ENCODE measurements at regions not wholly inside any gene's neighbourhood (a gene's known extent, or its start where the extent isn't known, plus 50 kb on each side); places are given as distances from the start of the nearest gene placed in this dataset.

DNA sequence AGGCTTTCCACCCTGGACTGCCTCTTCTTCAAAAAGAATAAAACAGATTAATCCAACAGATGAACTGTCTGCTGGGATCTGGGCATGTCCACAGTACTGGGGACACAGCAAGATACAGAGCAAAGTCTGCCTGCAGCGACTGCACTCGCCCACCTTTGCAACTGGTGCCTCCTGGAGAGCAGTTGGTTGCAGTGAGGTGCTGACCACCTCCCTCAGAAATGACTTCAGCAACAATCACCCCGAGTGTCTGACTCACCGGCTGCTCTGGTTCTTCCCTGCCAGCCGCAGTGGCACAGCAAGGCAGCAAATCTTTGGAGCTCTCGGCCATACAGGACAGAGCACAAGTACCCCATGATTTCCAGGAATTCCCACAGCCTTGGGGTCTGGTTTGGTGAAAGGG lies 179.7 kb downstream of the ANAPC1 start:
- no peak for DNase-seq

DNA sequence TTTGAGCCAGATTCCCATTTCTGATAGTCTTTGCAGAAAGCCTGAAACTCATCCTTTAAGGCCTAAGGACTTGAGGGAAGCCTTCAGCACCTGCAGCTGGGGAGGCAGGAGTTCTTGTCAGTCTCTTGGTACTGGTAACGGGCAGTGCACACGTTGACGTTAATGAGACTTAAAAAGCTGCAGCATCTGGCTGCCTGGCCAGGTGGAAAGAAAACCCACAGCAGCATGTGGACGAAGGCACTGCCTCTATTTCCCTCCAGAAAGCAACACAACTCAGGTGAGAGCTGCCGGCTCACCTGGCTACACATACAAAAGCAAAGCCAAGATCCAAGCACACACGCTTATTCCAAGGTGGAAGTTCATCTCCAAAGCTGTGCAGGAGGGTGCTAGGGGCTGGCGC lies 178.8 kb downstream of the ANAPC1 start:
- DNase-seq, result no peak

DNA sequence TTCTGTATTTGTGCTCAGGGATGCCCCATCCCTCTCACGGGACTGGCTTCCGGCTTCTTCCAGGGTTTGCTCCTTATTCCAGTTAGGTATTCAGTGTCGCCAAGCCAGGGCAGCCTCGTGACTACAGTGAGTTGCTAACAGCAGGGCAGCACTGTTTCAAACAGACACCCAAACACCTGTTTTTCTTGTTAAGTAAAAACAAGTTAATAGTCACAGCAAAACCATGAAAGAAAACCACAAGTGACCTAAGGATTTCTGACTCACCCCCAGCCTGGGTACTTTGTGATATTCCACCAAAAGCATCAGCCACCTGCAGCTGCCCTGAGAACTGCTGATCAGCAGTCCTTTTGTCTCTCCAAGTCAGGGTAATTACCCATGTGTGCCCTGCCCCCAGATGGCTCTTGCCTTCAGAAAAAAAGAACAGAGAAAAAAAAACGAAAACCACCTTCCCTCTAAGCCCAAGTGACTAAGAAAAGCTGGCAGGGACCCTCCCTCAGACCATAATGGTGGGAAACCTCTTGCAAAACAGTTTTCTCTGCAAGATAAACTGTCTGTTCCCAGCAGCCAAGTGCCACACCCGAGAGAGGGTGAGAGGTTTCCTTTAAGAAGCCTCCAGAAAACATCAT lies 178.2 kb downstream of the ANAPC1 start:
- peak; percentile 67 for DNase-seq

DNA sequence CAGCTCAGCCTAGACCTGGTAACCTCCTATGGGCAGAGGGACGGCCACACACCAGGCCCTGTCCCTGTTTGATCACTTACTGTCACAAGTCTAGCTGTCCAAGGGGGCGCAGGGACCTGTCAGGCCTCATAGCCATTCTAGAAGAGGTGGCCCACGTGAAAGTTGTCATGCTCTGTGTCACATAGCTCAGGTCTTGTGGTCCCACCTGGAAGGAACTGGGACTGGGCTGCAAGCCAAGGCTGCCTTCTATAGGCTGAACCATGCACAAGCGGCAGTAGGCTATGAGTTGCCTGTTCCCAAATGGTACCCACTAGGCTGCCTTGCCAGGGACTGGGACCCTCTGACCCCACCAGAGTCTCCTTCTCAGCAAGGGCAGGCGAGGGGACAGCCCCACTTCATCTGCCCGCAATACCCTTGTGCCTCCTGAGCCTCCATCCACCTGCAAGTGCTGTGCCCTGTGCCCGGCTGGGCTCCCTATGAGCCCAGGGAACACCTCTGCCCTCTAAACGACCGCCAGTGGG lies 177.5 kb downstream of the ANAPC1 start:
- no peak for DNase-seq

DNA sequence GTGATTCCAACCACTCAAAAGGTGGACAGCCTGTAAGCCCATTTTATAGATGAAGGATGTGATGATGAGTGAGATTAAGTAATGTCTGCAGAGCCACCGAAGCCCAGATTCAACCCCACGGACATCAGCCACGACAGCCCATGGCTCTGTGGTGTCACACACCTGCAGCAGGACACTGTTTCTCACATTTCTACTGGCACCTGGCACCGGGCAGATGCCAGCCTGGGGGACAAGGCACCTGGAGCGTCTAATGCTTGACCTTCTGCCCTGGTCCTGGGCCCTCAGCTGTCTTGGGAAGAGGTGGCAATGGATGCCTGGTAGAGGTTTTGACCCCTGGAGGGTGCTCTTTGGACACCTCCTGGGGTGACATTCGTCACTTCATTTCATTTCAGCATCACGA lies 176.3 kb downstream of the ANAPC1 start:
- no peak for DNase-seq

DNA sequence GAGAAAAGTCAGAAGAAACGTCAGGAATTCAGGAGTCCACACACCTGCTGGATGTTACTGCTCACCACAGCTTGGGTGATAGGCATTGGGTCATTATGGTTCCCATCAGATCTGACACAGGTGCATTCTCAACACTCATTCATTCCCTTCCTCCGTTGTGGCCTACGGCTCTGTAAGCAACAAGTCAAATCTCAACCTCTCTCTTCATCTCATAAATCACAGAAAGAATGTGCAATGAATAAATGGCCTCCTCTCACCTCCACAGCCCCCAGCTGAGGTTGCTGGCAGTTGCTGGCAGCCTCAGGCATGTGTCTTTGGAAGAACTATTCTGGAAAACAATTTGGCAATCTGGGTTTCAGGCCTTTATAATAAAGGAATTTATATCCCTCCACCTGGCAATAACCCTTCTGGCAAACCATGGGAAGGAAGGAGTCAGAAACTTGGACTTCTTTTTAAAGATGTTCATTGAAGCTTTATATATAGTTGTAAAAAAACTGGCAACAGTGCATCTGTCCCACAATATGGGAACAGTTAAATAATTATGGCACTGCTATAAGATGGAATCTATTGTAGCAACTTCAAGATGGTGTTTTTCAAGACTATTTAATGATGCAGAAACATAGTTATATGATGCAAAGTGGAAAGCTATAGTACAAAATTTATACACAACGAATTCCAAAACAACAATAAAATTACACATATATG lies 175.4 kb downstream of the ANAPC1 start:
- no peak for DNase-seq

DNA sequence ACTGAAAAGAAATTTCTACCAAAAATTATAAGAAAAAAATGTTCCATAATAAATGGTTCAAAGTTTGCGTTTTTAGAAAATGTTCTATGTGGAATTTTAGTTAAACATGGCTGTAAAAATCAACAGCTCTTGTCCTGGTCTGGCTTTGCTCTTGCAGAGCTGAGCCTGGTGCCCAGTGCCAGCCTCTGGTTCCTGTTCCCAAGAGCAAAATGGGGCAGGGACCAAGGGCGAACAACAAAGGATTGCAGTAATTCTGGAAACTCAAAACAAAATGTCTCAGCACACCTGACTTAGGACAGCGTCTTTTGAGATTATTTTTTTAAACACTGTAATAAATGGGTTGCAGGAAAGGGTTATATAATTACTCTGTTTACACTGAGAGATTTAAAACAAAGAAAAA lies 174.7 kb downstream of the ANAPC1 start:
- no peak for DNase-seq

DNA sequence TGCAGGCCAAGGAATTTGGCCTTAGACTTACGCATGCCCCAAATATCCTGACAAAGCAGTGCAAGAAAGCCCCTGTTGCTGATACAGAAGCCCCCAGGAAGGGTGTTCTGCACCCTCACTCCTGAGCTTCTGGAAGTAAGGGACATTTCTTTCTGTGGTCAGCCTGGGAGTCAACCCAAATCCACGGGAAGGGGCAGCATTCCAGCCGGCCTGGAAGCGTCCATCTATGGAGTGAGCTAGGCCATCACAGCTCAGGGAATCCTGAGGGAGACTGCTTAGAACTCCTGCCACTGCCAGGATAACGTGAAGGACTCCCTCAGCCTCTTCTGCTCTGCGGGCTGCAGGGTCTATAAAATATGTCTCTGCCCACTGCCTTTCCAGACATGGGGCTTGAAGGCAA lies 173.9 kb downstream of the ANAPC1 start:
- no peak for DNase-seq

DNA sequence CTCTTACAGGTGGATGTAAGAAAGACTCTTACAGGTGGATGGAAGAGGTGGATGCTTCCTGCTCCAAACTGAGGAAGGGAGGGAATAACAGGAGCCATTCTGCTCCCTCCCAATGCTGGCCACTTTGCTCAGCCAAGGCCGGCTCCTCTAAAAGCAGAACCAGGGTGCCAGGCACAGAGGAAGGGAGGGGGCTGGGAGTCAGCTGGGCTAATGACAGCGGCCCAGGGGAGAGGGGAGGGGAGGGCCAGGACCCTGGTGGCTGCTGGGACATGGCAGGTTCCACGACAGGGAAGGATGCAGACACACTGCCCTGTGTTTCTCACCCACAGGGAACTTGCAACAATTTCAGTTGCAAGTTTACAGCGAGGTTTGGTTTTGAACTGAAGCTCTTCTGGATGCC lies 173.4 kb downstream of the ANAPC1 start:
- DNase-seq, result no peak

DNA sequence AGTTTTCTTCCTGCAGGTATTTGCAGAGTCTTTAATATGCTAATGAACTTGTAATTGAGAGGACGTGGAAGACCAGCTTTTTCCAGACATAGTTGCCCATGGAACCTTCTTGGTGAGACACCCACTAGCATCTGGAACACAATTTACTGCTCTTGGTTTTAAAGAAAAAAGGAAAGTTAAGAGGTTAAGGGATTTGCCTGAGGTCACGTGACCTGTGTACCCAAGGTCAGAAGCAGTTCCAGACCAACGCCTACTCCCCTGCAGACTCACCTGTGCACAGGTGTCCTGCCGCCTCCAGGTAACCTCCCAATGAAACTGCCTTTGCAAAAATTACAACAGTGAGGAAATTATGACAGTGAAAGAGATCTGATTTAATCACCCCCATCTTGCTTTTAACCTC lies 172.7 kb downstream of the ANAPC1 start:
- DNase-seq, result no peak

DNA sequence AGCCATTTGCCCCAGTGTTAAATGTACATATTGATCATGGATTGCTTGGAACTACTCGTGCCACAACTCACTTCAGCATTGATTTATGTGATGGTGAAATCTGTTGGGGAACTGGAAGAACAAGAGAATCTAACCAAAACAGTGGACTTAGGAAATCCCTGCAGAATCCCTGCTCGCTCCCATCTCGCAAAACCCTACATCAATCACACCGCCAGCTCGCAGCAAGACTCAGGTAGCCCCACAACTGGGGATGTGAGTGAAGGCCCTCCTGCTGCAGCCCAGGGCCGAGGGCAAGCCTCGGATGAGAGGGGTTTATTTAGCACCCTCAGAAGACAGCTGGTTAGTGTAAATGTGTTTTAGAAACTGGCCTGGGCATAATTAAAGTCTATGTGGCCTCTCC lies 171.6 kb downstream of the ANAPC1 start:
- no peak for DNase-seq

DNA sequence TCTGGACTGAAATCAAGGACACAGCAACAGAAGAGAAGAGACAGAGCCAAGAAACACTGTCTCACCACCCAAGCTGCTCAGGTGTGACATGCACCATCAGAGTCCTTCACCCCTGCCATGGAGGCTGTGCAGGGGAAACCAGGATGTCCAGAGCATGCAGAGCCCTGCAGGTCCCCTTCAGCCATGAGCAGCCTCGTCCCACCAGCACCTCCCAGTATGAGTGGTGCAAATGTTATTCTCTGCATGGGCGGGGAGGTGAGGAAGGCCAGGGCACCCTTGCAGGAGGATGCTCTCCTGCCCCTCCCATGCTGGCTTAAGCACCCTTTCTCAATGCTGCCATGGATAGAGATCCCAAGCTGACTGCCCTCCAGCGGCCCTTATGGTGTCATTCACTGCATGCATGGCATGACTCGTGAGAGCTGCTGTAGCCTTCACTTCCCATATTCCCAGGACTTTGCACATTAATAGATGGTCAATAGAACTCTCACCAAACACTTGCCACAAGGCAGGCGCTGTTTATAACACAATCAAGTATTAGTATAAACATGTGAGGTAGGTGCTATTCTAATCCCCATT lies 171.0 kb downstream of the ANAPC1 start:
- no peak for DNase-seq

DNA sequence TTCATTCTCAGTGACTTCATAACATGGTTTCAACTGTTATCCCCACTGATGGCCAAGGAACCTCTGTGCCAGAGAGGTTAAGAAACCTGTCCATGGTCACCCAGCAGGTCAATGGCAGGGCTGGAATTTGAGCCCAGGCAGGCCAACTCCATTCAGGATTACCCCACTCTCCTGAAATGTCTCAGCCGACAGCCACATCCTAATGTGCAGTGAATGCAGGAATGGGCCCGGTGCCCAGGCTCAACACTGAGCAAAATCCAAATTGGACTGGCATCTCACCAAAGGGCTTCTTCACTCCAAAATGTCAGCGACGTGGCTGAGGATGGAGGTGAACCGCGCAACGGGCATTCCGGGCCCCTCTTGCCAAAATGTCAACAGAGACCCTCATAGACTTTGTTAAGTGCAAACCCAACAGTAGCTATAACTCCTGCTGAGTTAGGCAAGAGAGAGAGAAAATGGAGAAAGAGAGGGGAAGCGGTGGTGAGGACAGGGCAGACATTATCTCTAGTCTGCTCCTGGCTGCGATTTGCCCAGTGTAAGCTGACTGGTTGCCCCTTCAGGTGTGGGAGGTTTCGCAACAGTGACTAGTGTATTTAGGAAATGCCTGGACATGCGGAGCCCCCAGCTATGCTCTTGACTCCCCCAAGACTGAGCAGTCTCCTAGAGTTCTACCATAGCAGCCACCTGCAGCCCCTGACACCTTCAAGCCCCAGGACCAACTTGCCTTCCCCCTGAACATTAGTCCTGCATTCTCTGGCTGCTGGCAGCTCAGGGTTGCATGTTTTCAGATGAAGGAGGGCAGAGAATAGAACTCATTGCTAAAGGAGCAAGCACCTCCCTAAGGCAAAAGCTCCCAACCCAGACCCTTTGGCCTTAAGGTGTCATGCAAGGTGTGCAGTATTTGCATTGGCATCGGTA lies 167.7 kb downstream of the ANAPC1 start:
- DNase-seq, result no peak

DNA sequence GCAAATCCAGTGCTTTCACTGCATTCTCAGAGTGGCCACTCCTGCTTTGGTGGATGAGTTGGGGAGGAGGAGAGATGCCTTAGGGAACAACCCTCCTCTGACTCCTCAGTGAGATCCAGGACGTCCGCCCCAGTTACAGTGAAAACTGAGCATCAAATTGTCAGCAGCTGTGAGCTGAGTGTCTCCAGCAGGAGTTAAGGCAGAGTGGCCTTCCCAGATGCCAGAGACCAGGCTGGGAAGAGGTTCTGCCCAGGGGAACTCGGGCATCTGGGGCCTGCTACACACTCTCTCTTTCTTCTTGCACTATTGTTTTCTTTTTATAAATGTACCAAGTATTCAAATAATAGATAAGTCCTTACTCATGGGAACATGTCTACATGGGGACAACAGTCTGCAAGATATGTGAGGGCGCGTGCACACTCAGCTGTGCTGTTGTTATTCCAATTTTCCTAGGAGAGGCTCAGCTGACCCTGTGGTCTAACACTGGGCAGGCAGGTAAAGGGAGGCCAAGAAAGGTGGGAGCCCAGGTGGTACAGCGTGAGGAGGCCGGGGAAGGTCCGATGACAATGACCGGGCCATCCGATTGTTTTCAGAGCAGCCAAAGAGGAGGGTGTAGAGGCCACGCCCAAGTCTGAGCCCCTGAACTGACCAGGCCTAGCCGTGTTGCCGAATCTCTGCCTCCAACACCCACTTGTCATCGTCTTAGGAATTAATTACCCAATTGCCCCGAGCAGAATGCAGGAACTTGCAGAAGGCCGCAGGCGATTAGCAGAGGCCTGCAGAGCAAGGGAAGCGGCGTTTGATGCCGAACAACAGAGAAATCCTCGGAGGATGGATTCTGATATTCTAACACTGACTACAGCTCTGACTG lies 166.9 kb downstream of the ANAPC1 start:
- no peak for DNase-seq

Measured in fibroblast of skin of right quadriceps (primary cell).